ENCODE measurements at regions not wholly inside any gene's neighbourhood (a gene's known extent, or its start where the extent isn't known, plus 50 kb on each side); places are given as distances from the start of the nearest gene placed in this dataset.

DNA sequence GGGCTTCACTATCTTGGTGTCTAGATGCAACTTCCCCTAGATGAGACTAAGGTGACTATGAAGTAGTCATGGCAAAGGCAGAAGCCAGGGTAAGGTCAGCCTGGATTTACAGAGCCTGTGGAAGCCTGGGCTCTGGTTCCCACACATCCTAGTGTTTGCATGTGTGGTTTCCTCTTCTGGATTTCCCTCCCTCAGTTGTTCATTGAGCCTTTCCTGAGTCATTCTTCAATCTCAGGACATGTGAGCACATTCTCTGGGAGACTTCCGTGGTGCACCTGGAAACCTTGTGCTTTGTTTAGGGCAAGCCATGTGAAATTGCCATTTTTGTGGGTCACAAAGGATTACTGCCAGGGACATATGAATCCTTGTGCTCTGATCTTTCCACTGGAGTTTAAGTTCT, 236.6 kb downstream of the C12orf75 start:
- Mint-ChIP-seq H3K4me1 (no peaks in the 10 kb centered on the region), H3K9me3 (no peaks in the 10 kb centered on the region), H3K4me3 (no peak overlapping the region), H3K27me3 (peaks cover 2% of the 10 kb centered on the region), H3K27ac (no peak overlapping the region), H3K36me3 (no peaks in the 10 kb centered on the region)

GRCh38 chr12:105569886-105570285, 239.4 kb downstream of the C12orf75 start:
- Mint-ChIP-seq H3K4me1 (no peaks in the 10 kb centered on the region), H3K9me3 (no peaks in the 10 kb centered on the region), H3K4me3 (no peak overlapping the region), H3K27ac (no peak overlapping the region), H3K27me3 (peaks cover 2% of the 10 kb centered on the region), H3K36me3 (no peaks in the 10 kb centered on the region)

- Mint-ChIP-seq H3K4me3 (no peak overlapping the region), H3K27ac (no peak overlapping the region), H3K27me3 (peaks cover 2% of the 10 kb centered on the region), H3K36me3 (no peaks in the 10 kb centered on the region), H3K9me3 (no peaks in the 10 kb centered on the region), H3K4me1 (no peaks in the 10 kb centered on the region)
These were observed 240.5 kb downstream of the C12orf75 start for GRCh38 chr12:105570944-105571343.

DNA sequence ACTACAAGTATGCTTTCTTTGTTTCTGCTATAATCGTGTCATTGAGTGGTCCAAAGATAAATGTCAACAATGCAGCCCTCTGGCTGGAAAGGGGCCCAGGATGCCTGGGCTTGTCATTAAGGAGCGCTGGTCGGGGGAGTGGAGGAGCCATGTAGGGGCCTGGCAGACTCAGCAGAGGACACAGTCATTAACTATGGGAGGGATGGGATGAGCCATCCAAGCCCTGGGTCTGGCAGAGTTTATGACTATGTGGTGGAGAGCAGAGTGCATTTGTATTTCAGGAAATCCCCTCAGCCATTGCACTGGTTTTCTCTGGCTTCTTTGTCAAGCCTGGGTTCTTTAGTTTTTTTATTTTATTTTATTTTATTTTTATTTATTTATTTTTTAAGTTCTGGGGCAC, 243.1 kb downstream of the C12orf75 start:
- Mint-ChIP-seq H3K36me3 (no peaks in the 10 kb centered on the region), H3K4me3 (no peak overlapping the region), H3K9me3 (no peaks in the 10 kb centered on the region), H3K27me3 (no peaks in the 10 kb centered on the region), H3K27ac (no peak overlapping the region), H3K4me1 (no peaks in the 10 kb centered on the region)

DNA sequence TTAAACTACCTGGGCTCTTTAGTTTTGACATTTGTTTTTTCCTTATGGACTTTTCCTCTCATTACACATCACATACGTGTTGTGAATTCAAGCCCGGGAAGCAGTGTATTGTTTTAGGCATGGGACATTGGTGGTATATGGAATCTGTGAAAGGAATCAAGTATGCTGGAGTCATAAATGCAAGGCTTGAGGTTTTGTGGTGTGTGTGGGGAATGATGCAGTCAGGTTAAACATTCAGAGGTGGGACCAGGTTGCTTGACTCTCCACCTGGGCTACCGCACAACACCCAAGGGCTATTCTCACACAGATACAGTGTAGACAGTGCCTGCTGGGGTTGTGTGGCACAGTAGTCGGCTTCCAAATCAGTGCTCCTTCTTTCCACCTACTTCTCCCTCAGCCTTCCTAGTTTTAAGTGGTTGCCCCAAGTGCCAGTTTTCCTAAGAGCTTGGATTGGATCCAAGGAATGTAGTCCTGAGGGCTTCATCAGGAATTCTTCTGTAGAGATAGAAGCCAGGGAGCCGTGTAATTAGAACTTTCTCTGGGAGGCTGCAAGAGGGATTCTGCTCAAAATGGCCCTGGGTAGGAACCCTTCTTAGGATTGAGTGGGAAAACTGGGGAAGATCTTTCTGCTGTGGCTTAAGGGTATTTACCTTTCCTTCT, 243.7 kb downstream of the C12orf75 start:
- Mint-ChIP-seq H3K9me3 (no peaks in the 10 kb centered on the region), H3K4me3 (no peak overlapping the region), H3K27me3 (no peaks in the 10 kb centered on the region), H3K27ac (no peak overlapping the region), H3K36me3 (no peaks in the 10 kb centered on the region), H3K4me1 (no peaks in the 10 kb centered on the region)

GRCh38 chr12:105575235-105575634, 244.7 kb downstream of the C12orf75 start:
- no peak overlapping the region for H3K27ac Mint-ChIP-seq
- peaks cover 1% of the 10 kb centered on the region for H3K27me3 Mint-ChIP-seq
- H3K4me1 Mint-ChIP-seq: no peaks in the 10 kb centered on the region
- no peak overlapping the region for H3K4me3 Mint-ChIP-seq
- H3K36me3 Mint-ChIP-seq: no peaks in the 10 kb centered on the region
- no peaks in the 10 kb centered on the region for H3K9me3 Mint-ChIP-seq

DNA sequence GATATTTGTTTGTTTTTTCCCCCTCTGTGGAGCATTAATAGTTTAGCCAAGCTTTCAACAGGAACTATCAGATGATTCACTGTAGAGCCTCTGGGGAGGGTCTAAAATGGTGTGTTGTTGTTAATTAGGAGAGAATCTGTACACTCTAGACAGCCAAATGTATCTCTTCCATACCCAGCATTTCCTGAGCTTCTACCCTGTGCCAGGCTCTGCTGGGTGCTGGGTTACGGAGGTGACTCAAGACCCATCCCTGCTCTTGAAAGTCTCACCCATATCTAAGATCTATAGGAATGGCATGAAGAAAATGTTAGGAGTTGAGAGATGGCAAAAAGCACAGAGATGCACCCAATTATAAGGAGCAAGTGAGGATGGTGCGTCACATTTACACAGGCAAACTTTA, 245.8 kb downstream of the C12orf75 start:
- H3K4me1 Mint-ChIP-seq: no peaks in the 10 kb centered on the region
- H3K9me3 Mint-ChIP-seq: no peaks in the 10 kb centered on the region
- H3K27ac Mint-ChIP-seq: no peak overlapping the region
- peaks cover 1% of the 10 kb centered on the region for H3K27me3 Mint-ChIP-seq
- no peaks in the 10 kb centered on the region for H3K36me3 Mint-ChIP-seq
- no peak overlapping the region for H3K4me3 Mint-ChIP-seq

DNA sequence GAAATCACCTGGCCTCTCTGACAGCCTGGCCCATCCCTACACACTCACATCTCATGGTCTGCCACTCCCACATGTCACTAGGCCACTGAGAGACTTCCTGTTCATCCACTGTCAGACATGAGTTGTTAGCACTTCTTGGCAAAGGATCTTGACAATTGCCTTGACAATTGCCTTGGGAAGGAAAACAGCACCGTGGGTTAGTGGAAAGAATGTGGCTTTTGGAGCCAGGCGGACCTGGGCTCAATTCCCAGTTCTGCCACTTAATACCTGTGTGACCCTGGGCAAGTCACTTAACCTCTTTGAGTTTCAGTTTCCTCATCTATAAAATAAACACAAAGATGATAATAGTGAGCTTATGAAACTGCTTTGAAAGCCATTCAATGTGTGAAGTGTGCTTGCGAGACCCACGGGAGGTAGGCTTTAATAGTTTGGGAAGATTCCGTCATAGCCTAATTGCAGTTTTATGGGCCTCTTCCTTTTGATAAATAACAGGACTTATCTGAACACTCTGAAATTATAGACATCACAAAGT, 250.4 kb downstream of the C12orf75 start:
- no peaks in the 10 kb centered on the region for H3K9me3 Mint-ChIP-seq
- no peaks in the 10 kb centered on the region for H3K4me1 Mint-ChIP-seq
- no peaks in the 10 kb centered on the region for H3K36me3 Mint-ChIP-seq
- H3K27ac Mint-ChIP-seq: no peak overlapping the region
- no peak overlapping the region for H3K4me3 Mint-ChIP-seq
- peaks cover 5% of the 10 kb centered on the region for H3K27me3 Mint-ChIP-seq

GRCh38 chr12:105581420-105581819, 250.9 kb downstream of the C12orf75 start:
- Mint-ChIP-seq H3K27me3 (peaks cover 6% of the 10 kb centered on the region), H3K27ac (no peak overlapping the region), H3K36me3 (no peaks in the 10 kb centered on the region), H3K4me1 (no peaks in the 10 kb centered on the region), H3K4me3 (no peak overlapping the region), H3K9me3 (no peaks in the 10 kb centered on the region)

DNA sequence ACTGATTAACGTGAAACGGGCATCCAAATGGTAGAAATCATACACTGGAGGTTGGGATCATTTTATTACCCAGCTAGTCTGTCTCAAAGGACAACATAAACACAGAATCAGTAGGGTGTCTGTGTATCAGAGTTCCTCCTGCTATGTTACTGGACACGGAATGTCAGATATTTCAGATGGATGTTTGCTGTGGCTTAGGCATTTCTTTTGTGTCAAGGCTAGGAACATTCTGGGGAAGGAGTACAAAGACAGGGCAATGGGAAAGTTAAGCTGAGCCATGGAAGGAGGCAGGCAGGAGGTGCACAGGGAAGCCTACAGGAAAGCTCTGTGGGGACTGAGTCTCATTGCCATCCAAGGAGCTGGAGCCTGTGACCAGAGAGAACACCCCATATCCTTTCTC, 254.6 kb downstream of the C12orf75 start:
- Mint-ChIP-seq H3K27me3 (peaks cover 6% of the 10 kb centered on the region), H3K27ac (no peak overlapping the region), H3K9me3 (no peaks in the 10 kb centered on the region), H3K4me1 (no peaks in the 10 kb centered on the region), H3K4me3 (no peak overlapping the region), H3K36me3 (no peaks in the 10 kb centered on the region)

- Mint-ChIP-seq H3K36me3 (no peaks in the 10 kb centered on the region), H3K27ac (no peak overlapping the region), H3K9me3 (no peaks in the 10 kb centered on the region)
These were observed 256.7 kb downstream of the C12orf75 start for GRCh38 chr12:105587237-105587636.

DNA sequence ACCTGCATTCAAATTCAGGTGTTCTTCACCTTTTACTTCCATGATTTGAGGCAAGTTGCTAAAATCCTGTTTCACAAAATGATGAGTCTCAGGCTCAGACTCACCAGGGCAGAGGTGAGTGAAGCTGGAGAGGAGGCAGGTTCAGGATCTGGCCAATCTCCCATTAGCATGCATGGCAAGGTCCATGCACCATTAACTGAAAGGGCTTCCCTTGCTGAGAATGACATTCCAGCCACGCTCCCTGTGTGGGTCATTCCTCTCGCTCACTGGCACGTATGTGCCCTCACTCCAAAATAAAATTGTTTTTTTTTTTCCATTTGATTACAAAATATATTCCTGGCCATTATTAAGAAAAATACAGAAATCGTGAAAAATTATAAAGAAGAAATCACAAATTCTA, 257.6 kb downstream of the C12orf75 start:
- H3K27me3 Mint-ChIP-seq: peaks cover 6% of the 10 kb centered on the region
- no peak overlapping the region for H3K4me3 Mint-ChIP-seq
- H3K36me3 Mint-ChIP-seq: no peaks in the 10 kb centered on the region
- H3K9me3 Mint-ChIP-seq: no peaks in the 10 kb centered on the region
- no peaks in the 10 kb centered on the region for H3K4me1 Mint-ChIP-seq
- no peak overlapping the region for H3K27ac Mint-ChIP-seq

More at GRCh38 chr12:105587237-105587636, 256.7 kb downstream of the C12orf75 start:
- Mint-ChIP-seq H3K4me3 (no peak overlapping the region), H3K4me1 (no peaks in the 10 kb centered on the region), H3K27me3 (peaks cover 6% of the 10 kb centered on the region)

GRCh38 chr12:105590571-105590970, 260.1 kb downstream of the C12orf75 start:
- Mint-ChIP-seq H3K27me3 (peaks cover 4% of the 10 kb centered on the region), H3K36me3 (no peaks in the 10 kb centered on the region), H3K4me3 (no peak overlapping the region), H3K27ac (no peak overlapping the region), H3K4me1 (no peaks in the 10 kb centered on the region), H3K9me3 (no peaks in the 10 kb centered on the region)

GRCh38 chr12:105595440-105595839, 264.9 kb downstream of the C12orf75 start:
- Mint-ChIP-seq H3K4me1 (no peaks in the 10 kb centered on the region), H3K27ac (no peak overlapping the region), H3K9me3 (no peaks in the 10 kb centered on the region), H3K36me3 (no peaks in the 10 kb centered on the region), H3K27me3 (no peaks in the 10 kb centered on the region), H3K4me3 (no peak overlapping the region)

DNA sequence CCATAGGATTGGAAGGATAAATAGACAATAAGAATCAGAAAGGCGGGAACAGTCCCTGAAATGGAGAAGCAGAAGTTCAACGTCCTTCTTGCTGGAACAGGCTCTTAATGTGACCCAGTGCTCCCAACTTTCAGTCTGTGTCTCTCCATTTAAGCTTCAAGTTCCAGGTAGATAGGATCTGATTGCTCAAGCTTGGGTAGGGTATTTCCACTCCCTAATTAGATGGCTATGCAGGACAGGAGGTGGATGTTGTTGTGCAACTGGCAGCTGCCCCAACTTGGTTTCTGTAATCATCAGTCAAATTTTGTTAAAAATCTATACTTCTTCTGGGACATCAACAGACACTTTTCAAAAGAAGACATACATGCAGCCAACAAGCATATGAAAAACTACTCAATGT, 266.2 kb downstream of the C12orf75 start:
- Mint-ChIP-seq H3K9me3 (no peaks in the 10 kb centered on the region), H3K4me1 (no peaks in the 10 kb centered on the region), H3K27me3 (no peaks in the 10 kb centered on the region), H3K36me3 (no peaks in the 10 kb centered on the region), H3K4me3 (no peak overlapping the region), H3K27ac (no peak overlapping the region)

GRCh38 chr12:105598031-105598430, 267.5 kb downstream of the C12orf75 start:
- H3K9me3 Mint-ChIP-seq: no peaks in the 10 kb centered on the region
- no peaks in the 10 kb centered on the region for H3K27me3 Mint-ChIP-seq
- no peak overlapping the region for H3K4me3 Mint-ChIP-seq
- H3K27ac Mint-ChIP-seq: no peak overlapping the region
- no peaks in the 10 kb centered on the region for H3K4me1 Mint-ChIP-seq
- H3K36me3 Mint-ChIP-seq: no peaks in the 10 kb centered on the region
